CD4-positive, alpha-beta T cell treated with Interleukin-1 beta for 1 hour (primary cell): ENCODE measurements at regions not wholly inside any gene's neighbourhood (a gene's known extent, or its start where the extent isn't known, plus 50 kb on each side); places are given as distances from the start of the nearest gene placed in this dataset.
"Not testable (repeated sequence)": the region's sequence is repeated elsewhere in the genome, so short reads cannot be mapped to it uniquely, and the experiment has no call there.

Source experiments
- DNase-seq, 2 donors: peaks; one replicate each; pipeline ENCODE4 v3.0.0-alpha.2; 2020 to 2022

DNA sequence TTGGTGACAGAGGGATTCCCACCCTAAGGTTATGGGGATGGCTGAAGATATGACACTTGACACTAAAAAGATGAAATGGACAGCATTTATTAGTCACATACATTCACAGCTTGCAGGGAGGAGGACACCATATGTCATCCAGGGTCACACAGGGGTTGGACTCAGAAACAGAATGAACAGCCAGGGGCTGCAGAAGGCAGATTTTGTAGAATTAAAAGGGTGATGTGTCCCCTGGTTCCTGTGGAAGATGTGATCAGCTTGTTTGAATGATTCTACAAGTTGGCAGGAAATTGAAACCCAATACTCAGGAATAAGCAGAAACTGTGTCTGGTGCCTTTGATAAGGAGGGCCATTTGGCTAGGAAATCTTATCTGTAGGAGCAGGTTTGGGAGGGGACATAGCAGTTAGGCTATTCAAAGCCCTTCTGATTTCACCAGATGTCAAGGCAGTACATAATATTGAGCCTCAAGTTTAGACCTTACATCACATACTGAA lies 102.3 kb upstream of the GRIN3A start:
- no peak for DNase-seq

DNA sequence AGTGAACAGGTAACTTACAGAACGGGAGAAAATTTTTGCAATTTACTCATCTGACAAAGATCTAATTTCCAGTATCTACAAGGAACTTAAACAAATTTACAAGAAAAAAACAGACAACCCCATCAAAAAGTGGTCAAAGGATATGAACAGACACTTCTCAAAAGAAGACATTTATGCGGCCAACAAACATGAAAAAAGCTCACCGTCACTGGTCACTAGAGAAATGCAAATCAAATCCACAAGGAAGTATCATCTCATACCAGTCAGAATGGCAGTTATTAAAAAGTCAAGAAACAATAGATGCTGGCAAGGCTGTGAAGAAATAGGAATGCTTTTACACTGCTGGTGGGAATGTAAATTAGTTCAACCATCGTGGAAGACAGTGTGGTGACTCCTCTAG lies 100.5 kb upstream of the GRIN3A start:
- not testable (repeated sequence) for DNase-seq

DNA sequence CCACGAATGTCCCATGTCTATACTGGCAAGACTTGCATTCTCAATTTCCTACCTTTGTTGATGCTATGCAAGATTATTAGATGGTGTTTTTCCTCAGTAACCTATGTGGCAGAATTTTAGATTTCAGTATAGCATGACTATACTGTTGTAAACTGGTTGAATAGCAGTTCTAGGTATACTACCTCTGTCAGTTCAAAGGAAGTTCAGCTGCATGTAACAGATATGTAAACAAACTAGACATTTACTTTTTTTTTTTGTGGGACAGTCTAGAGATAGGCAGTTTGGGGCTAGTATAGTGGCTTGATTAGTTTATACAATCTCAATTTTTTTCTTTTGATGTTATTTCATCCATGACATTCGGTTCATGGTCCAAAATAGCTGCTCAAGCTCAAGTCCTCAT lies 97.6 kb upstream of the GRIN3A start:
- no peak for DNase-seq

DNA sequence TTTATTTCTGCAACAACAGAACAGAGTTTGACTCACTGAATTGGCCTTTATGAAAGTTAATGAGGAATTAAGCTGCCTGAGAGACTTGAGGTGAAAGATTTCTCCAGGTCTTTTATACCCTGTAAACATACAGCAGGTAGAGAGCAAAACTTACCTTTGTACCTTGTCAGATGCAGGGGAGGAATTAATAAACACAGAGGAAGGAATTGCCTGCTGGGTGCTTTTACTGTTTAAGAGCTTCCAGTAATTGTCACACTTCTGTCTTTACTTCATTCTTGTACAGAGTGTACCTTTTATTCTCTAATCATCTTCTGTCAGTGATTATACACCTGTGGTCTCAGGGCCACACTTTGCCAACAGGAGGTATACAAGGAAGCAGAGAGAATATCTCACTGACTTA lies 94.0 kb upstream of the GRIN3A start:
- DNase-seq, result no peak

DNA sequence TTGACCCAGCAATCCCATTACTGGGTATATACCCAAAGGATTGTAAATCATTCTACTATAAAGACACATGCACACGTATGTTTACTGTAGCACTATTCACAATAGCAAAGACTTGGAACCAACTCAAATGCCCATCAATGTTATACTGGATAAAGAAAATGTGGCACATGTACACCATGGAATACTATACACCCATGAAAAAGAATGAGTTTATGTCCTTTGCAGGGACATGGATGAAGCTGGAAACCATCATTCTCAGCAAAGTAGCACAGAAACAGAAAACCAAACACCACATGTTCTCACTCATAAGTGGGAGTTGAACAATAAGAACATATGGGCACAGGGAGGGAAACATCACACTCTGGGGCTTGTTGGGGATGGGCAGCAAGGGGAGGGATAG lies 83.0 kb upstream of the GRIN3A start:
- DNase-seq, result not testable (repeated sequence)

DNA sequence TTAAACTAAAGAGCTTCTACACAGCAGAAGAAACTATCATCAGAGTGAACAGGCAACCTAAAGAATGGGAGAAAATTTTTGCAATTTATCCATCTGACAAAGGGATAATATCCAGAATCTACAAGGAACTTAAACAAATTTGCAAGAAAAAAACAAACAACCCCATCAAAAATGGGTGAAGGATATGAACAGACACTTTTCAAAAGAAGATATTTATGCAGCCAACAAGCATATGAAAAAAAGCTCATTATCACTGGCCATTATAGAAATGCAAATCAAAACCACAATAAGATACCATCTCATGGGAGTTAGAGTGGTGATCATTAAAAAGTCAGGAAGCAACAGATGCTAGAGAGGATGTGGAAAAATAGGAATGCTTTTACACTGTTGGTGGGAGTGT lies 82.5 kb upstream of the GRIN3A start:
- DNase-seq, result not testable (repeated sequence)

DNA sequence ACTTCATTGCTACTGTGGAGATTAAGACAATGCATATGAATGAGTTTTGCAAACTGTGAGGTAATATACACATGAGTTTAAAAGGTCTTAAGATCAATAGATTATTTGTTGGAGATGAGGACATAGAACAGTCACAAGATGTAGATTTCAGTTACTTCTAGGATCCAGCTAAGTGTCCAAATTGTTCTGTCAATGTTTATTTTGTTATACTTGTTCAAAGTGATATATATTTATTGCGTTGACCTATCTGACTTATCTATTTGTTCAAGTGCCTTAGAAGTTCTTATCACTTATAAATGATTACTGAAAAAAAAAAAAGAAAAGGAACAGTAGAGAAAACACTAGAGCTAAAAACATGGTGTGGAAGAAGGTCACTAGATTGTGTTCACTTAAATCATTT lies 75.6 kb upstream of the GRIN3A start:
- no peak for DNase-seq

DNA sequence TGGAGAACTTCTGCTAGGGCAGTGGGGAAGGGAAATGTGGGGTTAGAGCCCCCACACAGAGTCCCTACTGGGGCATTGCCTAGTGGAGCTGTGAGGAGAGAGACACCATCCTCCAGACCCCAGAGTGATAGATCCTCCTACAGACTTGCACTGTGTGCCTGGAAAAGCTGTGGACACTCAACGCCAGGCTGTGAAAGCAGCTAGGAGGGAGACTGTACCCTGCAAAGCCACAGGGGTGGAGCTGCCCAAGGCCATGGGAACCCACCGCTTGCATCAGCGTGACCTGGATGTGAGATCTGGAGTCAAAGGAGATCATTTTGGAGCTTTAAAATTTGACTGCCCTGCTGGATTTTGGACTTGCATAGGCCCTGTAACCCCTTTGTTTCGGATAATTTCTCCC lies 69.4 kb upstream of the GRIN3A start:
- not testable (repeated sequence) for DNase-seq

DNA sequence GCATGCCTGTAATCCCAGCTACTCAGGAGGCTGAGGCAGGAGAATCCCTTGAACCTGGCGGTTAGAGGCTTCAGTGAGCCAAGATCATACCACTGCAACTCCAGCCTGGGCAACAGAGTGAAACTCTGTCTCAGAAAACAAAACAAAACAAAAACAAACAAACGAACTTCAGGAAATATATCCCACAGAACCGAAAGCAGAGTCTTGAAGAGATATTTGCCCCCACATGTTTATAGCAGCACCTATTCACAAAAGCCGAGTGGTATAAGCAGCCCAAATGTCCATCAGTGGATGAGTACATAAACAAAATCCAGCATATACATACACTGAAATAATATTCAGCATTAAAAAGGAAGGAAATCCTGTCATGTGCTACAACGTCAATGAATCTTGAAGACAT lies 57.6 kb upstream of the GRIN3A start:
- DNase-seq, result no peak

DNA sequence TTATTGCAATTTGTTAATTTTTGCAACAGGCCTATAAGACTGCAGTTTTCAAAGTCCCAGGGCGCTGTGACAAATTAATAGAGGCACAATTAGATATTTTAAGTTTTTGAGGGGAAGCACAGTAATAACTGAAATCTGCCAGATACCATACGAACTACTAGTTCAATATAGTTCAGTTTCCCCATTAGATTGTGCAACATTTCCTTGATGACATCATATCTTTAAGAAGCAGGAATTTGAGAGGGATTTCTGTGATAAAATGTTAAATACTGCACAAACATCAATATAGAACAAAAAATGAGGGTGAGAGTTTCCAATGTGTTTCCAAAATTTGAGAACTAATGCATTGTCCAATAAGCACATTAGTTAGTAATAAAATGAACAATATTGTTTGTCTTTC lies 56.7 kb upstream of the GRIN3A start:
- no peak for DNase-seq

DNA sequence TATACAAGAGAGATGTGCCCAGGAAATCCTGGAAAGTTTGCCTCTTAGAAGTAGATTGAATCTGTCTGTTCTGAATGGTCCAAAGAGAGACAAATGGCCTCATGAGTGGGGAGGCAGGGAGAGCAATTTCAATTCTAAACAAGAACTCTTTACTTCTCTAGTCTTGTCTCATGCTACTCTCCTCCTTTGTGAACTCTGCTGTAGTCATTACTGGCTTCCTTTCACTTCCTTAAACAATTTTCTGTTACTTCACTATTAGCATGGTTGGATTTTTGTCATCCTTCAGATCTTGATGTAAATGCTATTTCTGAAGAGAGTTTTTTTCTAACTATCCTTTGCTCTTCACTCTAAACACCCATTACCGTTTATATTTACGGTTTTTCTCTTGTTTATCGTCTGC lies 54.0 kb upstream of the GRIN3A start:
- DNase-seq, result no peak

DNA sequence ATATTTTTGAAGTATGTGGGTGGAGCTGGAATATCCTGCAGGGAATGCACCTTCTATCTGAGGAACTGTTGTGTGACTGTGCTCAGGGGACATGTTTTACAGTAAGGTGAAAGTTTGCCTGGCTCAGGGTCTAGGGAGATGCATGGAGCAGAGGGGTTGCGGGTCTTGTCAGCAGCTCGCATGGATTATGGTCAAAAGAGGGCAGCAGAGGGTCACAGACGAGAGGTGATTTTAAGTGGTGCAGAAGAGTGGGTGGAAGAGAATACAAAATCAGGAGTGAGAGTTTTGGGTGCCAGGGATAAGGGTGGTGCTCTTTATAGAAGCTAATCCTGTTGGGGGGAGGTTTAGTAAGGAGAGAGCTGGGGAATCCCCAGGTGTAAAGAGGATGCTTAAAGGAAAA lies 53.5 kb upstream of the GRIN3A start:
- DNase-seq, result peak in 1 of 2 donors; percentile 9

DNA sequence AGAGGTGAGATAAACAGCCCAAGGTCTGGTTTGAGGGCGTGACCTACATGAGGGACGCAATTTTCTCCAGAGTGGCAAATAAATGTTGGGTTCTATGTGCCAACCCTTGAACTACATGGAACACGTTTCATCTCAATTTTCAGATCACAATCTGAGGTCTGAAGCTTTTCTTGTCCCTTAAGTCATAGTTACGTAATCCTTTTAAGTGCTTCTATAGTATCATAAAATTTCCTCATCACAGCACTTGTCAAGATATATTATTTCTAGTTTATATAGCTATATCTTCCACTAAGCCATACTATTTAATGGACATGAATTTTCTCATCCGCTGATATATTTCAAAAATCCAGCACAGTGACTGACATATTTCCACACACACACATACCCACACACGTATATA lies 53.1 kb upstream of the GRIN3A start:
- no peak for DNase-seq
